Endothelial cell of umbilical vein (primary cell): ENCODE measurements at regions not wholly inside any gene's neighbourhood (a gene's known extent, or its start where the extent isn't known, plus 50 kb on each side); places are given as distances from the start of the nearest gene placed in this dataset.

Source experiments
- BruUV-seq: library from RNA; stranded (reverse); fragments of 400-500 nt; replicated peaks from 2 replicates; lab custom pipeline; 2021; lab: Mats Ljungman, UMichigan
- CTCF ChIA-PET: fragments of 300-600, 350-600 bp; sonication (Branson Sonifier 250); formaldehyde crosslinking; loops from one replicate; lab custom pipeline; 2021; ENCODE audit warnings: antibody characterized with exemption, inconsistent platforms; lab: Charles Lee
- POLR2A ChIA-PET: fragments of 300-600, 350-600 bp; sonication (Branson Sonifier 250); formaldehyde crosslinking; loops from one replicate; lab custom pipeline; 2021; ENCODE audit warnings: antibody characterized with exemption, inconsistent platforms; lab: Charles Lee
- DNase-seq: peaks from one replicate; pipeline ENCODE4 v3.0.0-alpha.2; 2011; ENCODE audit warnings: low read depth, low spot score
- FAIRE-seq: peaks from 2 replicates; lab custom pipeline; 2011; peaks lifted over from hg19 to GRCh38; lab: Jason Lieb, UNC
- H2AFZ ChIP-seq: 2 replicates; pipeline ENCODE4 v1.6.0; 2012; ENCODE audit warnings: low read depth, low read length, control low read depth, inconsistent platforms
- H3K27ac ChIP-seq: 2 replicates; pipeline ENCODE4 v1.5.1; 2011; ENCODE audit warnings: low read depth, mild to moderate bottlenecking, control low read depth, low read length, moderate library complexity; ENCODE audit not compliant: insufficient read depth
- H3K27me3 ChIP-seq, 2 experiments: 2 replicates each; pipeline versions ENCODE4 v1.6.0 to v1.6.1; 2011; ENCODE audit warnings: low read length in 2 of 2, mixed read lengths in 1 of 2; ENCODE audit not compliant: control insufficient read depth in 2 of 2, insufficient read depth in 2 of 2
- H3K36me3 ChIP-seq, 2 experiments: 2 replicates in 1 of 2; 3 replicates in 1 of 2; pipeline ENCODE4 v1.5.1; 2011; ENCODE audit warnings: low read length in 2 of 2, mild to moderate bottlenecking in 1 of 2, moderate library complexity in 1 of 2; ENCODE audit not compliant: control insufficient read depth in 2 of 2, insufficient read depth in 2 of 2; ENCODE audit errors: extremely low read depth in 1 of 2
- H3K4me1 ChIP-seq: 3 replicates; pipeline ENCODE4 v1.5.1; 2011; ENCODE audit warnings: mild to moderate bottlenecking, low read length; ENCODE audit not compliant: control insufficient read depth, insufficient read depth; ENCODE audit errors: extremely low read depth
- H3K4me2 ChIP-seq: 2 replicates; pipeline ENCODE4 v1.6.1; 2011; ENCODE audit warnings: low read length, control low read depth, mixed read lengths; ENCODE audit not compliant: insufficient read depth
- H3K4me3 ChIP-seq, 3 experiments: fragments of 200-600 bp in 1 of 3; sonication (generic), shearing (Covaris generic) in 1 of 3; replicated peaks in 1 of 3; 2 replicates each; pipeline ENCODE4 v1.5.1; 2011 to 2016; ENCODE audit warnings: control low read depth in 3 of 3, low read length in 3 of 3, mild to moderate bottlenecking in 2 of 3, inconsistent platforms in 1 of 3, low read depth in 1 of 3, moderate library complexity in 1 of 3; ENCODE audit not compliant: insufficient read depth in 1 of 3
- H3K79me2 ChIP-seq: 2 replicates; pipeline ENCODE4 v1.6.0; 2012; ENCODE audit warnings: low read length, inconsistent platforms; ENCODE audit not compliant: control insufficient read depth, insufficient read depth
- H3K9ac ChIP-seq: replicated peaks from 2 replicates; pipeline ENCODE3; 2011; ENCODE audit warnings: low read length, control low read depth; ENCODE audit not compliant: insufficient read depth; ENCODE audit errors: extremely low read depth
- H3K9me1 ChIP-seq: replicated peaks from 3 replicates; pipeline ENCODE4 v1.6.0; 2011; ENCODE audit warnings: mild to moderate bottlenecking, low read length; ENCODE audit not compliant: control insufficient read depth, insufficient read depth; ENCODE audit errors: extremely low read depth
- H3K9me3 ChIP-seq: replicated peaks from 2 replicates; pipeline ENCODE4 v1.5.1; 2012; ENCODE audit warnings: low read length, inconsistent platforms; ENCODE audit not compliant: control insufficient read depth, insufficient read depth
- H4K20me1 ChIP-seq: replicated peaks from 2 replicates; pipeline ENCODE3; 2011; ENCODE audit warnings: mild to moderate bottlenecking, low read length; ENCODE audit not compliant: control insufficient read depth, insufficient read depth; ENCODE audit errors: extremely low read depth
- EZH2 ChIP-seq: IDR thresholded peaks from 2 replicates; pipeline ENCODE4 v1.6.1; 2012; ENCODE audit warnings: borderline replicate concordance, low read depth, mild to moderate bottlenecking, moderate library complexity, low read length, inconsistent platforms; ENCODE audit not compliant: severe bottlenecking
- GATA2 ChIP-seq: IDR thresholded peaks from 2 replicates; pipeline ENCODE4 v1.7.0; 2011; ENCODE audit warnings: low read depth, mild to moderate bottlenecking, moderate library complexity, mixed read lengths, low read length; ENCODE audit not compliant: insufficient read length, insufficient read depth
- MYC ChIP-seq: IDR thresholded peaks from one replicate; pipeline ENCODE4 v1.6.1; 2011; ENCODE audit warnings: mild to moderate bottlenecking, low read depth, low read length
- POLR2A ChIP-seq: IDR thresholded peaks from 2 replicates; pipeline ENCODE4 v1.6.1; 2012; ENCODE audit warnings: low read depth, mild to moderate bottlenecking, control low read depth, low read length
- POLR2AphosphoS5 ChIP-seq: IDR thresholded peaks from 2 replicates; pipeline ENCODE4 v1.6.1; 2012; ENCODE audit warnings: low read depth, mild to moderate bottlenecking, control low read depth, low read length, moderate library complexity; ENCODE audit not compliant: insufficient read depth
- dilution Hi-C: fragments of 300-500 bp; cut with MboI; formaldehyde crosslinking; loops from one replicate; pipeline ENCODE4 v1.15.0; 2019; ENCODE audit warnings: low sequenced_read_pairs; ENCODE audit not compliant: extremely low pct_ligation_motif_present
- intact Hi-C: fragments of 100-400 bp; cut with micrococcal nuclease; formaldehyde crosslinking; loops from one replicate; pipeline ENCODE4 v1.10.0; 2022
- TF ChIP-seq, protein P1 (sequence below), 2 donors: IDR thresholded peaks; 1 replicate in 1 of 2; 2 replicates in 1 of 2; pipeline ENCODE4 v1.5.1; 2011; ENCODE audit warnings: low read length in 2 of 2, mild to moderate bottlenecking in 2 of 2, moderate library complexity in 2 of 2, control low read depth in 1 of 2, inconsistent platforms in 1 of 2, low read depth in 1 of 2; ENCODE audit not compliant: insufficient read depth in 1 of 2; ENCODE audit errors: extremely low read depth in 1 of 2
- TF ChIP-seq, protein P2 (sequence below): IDR thresholded peaks from 2 replicates; pipeline ENCODE4 v1.6.1; 2011; ENCODE audit not compliant: insufficient read depth, insufficient read length

DNA sequence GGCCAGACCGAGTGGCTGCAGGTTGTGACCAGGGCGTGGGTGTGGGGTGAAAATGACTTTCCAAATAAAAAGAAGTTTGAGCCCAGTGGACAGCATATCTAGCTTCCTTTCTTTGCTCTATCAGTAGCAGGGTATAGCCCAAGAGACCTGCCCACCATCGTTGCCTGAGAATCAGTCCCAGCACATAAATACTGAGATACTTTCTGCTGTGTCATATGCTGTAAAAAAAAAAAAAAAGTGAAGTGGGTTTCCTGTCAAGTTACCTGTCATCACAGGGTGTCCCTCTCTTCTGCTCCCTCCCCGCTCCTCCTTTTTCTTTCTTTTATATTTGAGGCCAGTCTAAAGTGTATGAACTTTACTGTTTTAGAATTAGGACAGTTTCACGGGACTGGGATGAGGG is 330.3 kb upstream of the BOD1L1 start:
- POLR2A ChIA-PET: no interaction called here
- dilution Hi-C loops: no loop called here

DNA sequence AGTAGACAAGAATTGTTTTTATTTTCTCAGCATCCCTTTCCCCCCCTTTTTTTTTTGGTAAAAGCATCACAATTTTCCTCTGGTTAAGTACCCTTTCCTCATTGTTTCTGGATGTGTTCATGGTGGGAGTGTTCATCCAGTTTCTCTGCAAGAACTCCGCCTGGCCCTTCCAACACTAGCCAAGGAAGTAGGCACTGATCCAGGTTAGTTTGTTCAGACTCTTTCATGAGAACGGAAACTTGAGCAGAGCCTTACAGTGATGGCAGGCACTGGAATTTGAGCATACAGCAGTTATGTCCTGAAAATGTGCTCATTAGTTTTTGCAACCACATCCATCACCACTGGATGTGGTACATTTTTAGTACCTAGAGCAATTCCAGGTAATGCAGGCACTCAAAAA is 336.1 kb upstream of the BOD1L1 start:
- Histone ChIP-seq H3K4me2 (no peak overlapping the region), H3K4me3 (no peak overlapping the region), H3K79me2 (no peaks in the 10 kb centered on the region), H3K36me3 (no peaks in the 10 kb centered on the region), H3K27me3 (peaks cover 11 to 20% of the 10 kb centered on the region in 2 experiments), H3K9me1 (no peaks in the 10 kb centered on the region), H3K27ac (no peak overlapping the region), H2AFZ (no peak overlapping the region), H3K4me1 (peaks cover 9% of the 10 kb centered on the region), H3K9ac (no peak overlapping the region), H4K20me1 (no peaks in the 10 kb centered on the region), H3K9me3 (no peaks in the 10 kb centered on the region)
- no peak for FAIRE-seq
- CTCF ChIA-PET: no interaction called here
- dilution Hi-C loops (no loop called here), intact Hi-C loops (no loop called here)
- BruUV-seq: no TSS peak
- POLR2A ChIA-PET: no interaction called here
- TF ChIP-seq, protein P1, sequence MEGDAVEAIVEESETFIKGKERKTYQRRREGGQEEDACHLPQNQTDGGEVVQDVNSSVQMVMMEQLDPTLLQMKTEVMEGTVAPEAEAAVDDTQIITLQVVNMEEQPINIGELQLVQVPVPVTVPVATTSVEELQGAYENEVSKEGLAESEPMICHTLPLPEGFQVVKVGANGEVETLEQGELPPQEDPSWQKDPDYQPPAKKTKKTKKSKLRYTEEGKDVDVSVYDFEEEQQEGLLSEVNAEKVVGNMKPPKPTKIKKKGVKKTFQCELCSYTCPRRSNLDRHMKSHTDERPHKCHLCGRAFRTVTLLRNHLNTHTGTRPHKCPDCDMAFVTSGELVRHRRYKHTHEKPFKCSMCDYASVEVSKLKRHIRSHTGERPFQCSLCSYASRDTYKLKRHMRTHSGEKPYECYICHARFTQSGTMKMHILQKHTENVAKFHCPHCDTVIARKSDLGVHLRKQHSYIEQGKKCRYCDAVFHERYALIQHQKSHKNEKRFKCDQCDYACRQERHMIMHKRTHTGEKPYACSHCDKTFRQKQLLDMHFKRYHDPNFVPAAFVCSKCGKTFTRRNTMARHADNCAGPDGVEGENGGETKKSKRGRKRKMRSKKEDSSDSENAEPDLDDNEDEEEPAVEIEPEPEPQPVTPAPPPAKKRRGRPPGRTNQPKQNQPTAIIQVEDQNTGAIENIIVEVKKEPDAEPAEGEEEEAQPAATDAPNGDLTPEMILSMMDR (IDR thresholded peaks at IDR 0.05; ENCODE audit: extremely low read depth in 1 of 2, insufficient read depth in 1 of 2, low read depth in 1 of 2, low read length in 2 of 2): no peak
- TF ChIP-seq EZH2 (no peak), POLR2A (no peak), POLR2AphosphoS5 (no peak)
- TF ChIP-seq, protein P2, sequence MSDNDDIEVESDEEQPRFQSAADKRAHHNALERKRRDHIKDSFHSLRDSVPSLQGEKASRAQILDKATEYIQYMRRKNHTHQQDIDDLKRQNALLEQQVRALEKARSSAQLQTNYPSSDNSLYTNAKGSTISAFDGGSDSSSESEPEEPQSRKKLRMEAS: no peak
- no peak for DNase-seq

More for the DNA sequence above, 330.3 kb upstream of the BOD1L1 start:
- no peaks in the 10 kb centered on the region for H3K9me3 ChIP-seq
- H3K36me3 ChIP-seq: no peaks in the 10 kb centered on the region
- H3K27ac ChIP-seq: no peak overlapping the region
- H3K79me2 ChIP-seq: no peaks in the 10 kb centered on the region
- CTCF ChIA-PET: no interaction called here
- no peaks in the 10 kb centered on the region for H3K9me1 ChIP-seq
- H4K20me1 ChIP-seq: no peaks in the 10 kb centered on the region
- no peak overlapping the region for H3K4me2 ChIP-seq
- DNase-seq (no peak), FAIRE-seq (no peak)
- no peak overlapping the region for H3K9ac ChIP-seq
- H3K27me3 ChIP-seq: peaks cover 5 to 14% of the 10 kb centered on the region in 2 experiments
- H3K4me1 ChIP-seq: no peaks in the 10 kb centered on the region
- TF ChIP-seq GATA2 (no peak), MYC (no peak)
- no peak overlapping the region for H3K4me3 ChIP-seq
- H2AFZ ChIP-seq: no peak overlapping the region
- intact Hi-C loops: no loop called here
- BruUV-seq: no TSS peak
